ENCODE measurements at regions not wholly inside any gene's neighbourhood (a gene's known extent, or its start where the extent isn't known, plus 50 kb on each side); places are given as distances from the start of the nearest gene placed in this dataset.

- Mint-ChIP-seq H3K27ac (ENCODE audit: unreplicated experiment) (no peak overlapping the region), H3K27me3 (ENCODE audit: low read depth) (no peaks in the 10 kb centered on the region), H3K4me1 (peaks cover 12% of the 10 kb centered on the region), H3K36me3 (ENCODE audit: low read depth) (peaks cover 2% of the 10 kb centered on the region), H3K9me3 (peaks cover 5% of the 10 kb centered on the region), H3K4me3 (no peak overlapping the region)
- TF ChIP-seq CTCF (conservative IDR thresholded peaks at IDR 0.05), result no peak
- DNase-seq (ENCODE audit: low read depth, low spot score), result no peak
Measured at GRCh38 chr7:69419934-69420333, 178.3 kb upstream of the AUTS2 start.

DNA sequence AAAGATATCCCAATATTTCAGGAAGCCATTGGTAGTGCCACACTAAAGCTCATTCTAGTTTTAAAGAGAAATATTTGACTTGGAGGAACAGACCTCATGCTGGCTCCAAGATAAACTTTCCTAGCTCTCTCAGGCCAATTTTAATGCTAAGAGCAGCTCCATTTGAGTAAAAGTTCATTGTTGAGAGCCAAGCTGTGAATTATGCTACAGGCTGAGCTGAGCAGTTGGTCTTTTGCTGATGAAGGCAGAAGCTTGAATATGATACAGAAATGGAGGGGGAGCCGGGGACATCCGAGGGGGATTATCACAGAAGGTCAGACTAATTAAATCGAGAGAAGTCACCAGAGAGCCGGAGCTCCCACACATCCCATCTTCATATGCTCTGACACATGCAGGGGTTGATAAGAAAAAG lies 175.7 kb upstream of the AUTS2 start:
- DNase-seq (ENCODE audit: low read depth, low spot score), result no peak
- Mint-ChIP-seq H3K27ac (ENCODE audit: unreplicated experiment) (no peak overlapping the region), H3K9me3 (peaks cover 5% of the 10 kb centered on the region), H3K4me3 (no peak overlapping the region), H3K4me1 (peaks cover 12% of the 10 kb centered on the region), H3K36me3 (ENCODE audit: low read depth) (peaks cover 2% of the 10 kb centered on the region), H3K27me3 (ENCODE audit: low read depth) (no peaks in the 10 kb centered on the region)
- TF ChIP-seq CTCF (conservative IDR thresholded peaks at IDR 0.05), result no peak

DNA sequence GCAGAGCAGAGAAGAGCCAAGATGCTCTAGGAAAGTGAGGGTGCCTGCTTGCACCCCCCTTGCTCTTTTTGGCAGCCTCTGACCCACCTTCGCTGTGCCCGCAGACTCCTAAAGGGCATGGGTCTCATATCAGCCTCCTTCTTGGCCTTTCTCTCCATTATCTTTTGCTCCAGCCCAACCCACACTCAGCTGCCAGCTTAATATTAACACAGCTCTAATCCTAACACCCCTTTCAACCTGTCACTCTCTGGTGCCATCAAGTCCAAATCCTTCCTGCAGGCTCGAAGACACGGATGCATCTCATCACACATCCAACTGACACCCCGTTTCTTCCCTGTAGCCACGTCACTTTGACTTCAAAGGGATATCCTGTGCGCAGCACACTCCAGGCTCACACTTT lies 171.6 kb upstream of the AUTS2 start:
- H3K4me1 Mint-ChIP-seq, result peaks cover 10% of the 10 kb centered on the region
- H3K27ac Mint-ChIP-seq (ENCODE audit: unreplicated experiment), result no peak overlapping the region
- no peak for DNase-seq (ENCODE audit: low read depth, low spot score)
- peaks cover 2% of the 10 kb centered on the region for H3K9me3 Mint-ChIP-seq
- H3K27me3 Mint-ChIP-seq (ENCODE audit: low read depth), result peaks cover 2% of the 10 kb centered on the region
- no peak overlapping the region for H3K4me3 Mint-ChIP-seq
- no peak for TF ChIP-seq CTCF (conservative IDR thresholded peaks at IDR 0.05)
- H3K36me3 Mint-ChIP-seq (ENCODE audit: low read depth), result no peaks in the 10 kb centered on the region

- H3K27me3 Mint-ChIP-seq (ENCODE audit: low read depth), result peaks cover 2% of the 10 kb centered on the region
- no peak for DNase-seq (ENCODE audit: low read depth, low spot score)
- H3K36me3 Mint-ChIP-seq (ENCODE audit: low read depth), result no peaks in the 10 kb centered on the region
- peaks cover 6% of the 10 kb centered on the region for H3K4me1 Mint-ChIP-seq
- H3K9me3 Mint-ChIP-seq, result peaks cover 2% of the 10 kb centered on the region
- H3K27ac Mint-ChIP-seq (ENCODE audit: unreplicated experiment), result no peak overlapping the region
- H3K4me3 Mint-ChIP-seq, result no peak overlapping the region
- TF ChIP-seq CTCF (conservative IDR thresholded peaks at IDR 0.05), result no peak
Measured at GRCh38 chr7:69428089-69428488, 170.2 kb upstream of the AUTS2 start.

GRCh38 chr7:69429911-69430383 lies 168.3 kb upstream of the AUTS2 start:
- Mint-ChIP-seq H3K27me3 (ENCODE audit: low read depth) (peaks cover 2% of the 10 kb centered on the region), H3K36me3 (ENCODE audit: low read depth) (no peaks in the 10 kb centered on the region), H3K9me3 (peaks cover 2% of the 10 kb centered on the region), H3K4me1 (peaks cover 6% of the 10 kb centered on the region), H3K27ac (ENCODE audit: unreplicated experiment) (peak overlapping the region; percentile 46), H3K4me3 (no peak overlapping the region)
- no peak for DNase-seq (ENCODE audit: low read depth, low spot score)
- TF ChIP-seq CTCF (conservative IDR thresholded peaks at IDR 0.05), result no peak
